GM23248 (cell line): ENCODE measurements at regions not wholly inside any gene's neighbourhood (a gene's known extent, or its start where the extent isn't known, plus 50 kb on each side); places are given as distances from the start of the nearest gene placed in this dataset.

Experiments used
- EZH2 ChIP-seq: fragments of 200-600 bp; sonication (generic); IDR thresholded peaks from 2 replicates; pipeline ENCODE4 v1.6.1; 2018; ENCODE audit warnings: antibody characterized with exemption, mild to moderate bottlenecking; ENCODE audit not compliant: insufficient read depth, poor library complexity, severe bottlenecking
- EZH2phosphoT487 ChIP-seq: fragments of 200-600 bp; sonication (generic); IDR thresholded peaks from 2 replicates; pipeline ENCODE4 v1.6.1; 2018; ENCODE audit warnings: antibody characterized with exemption, moderate library complexity, mild to moderate bottlenecking, low read depth; ENCODE audit not compliant: insufficient read depth

- TF ChIP-seq EZH2, result no peak
- TF ChIP-seq EZH2phosphoT487, result no peak
Observed at GRCh38 chr10:128286762-128287500, 160.7 kb upstream of the MKI67 start.
